ENCODE measurements at regions not wholly inside any gene's neighbourhood (a gene's known extent, or its start where the extent isn't known, plus 50 kb on each side); places are given as distances from the start of the nearest gene placed in this dataset. TPM values are rescaled to one million over a fixed set of nuclear protein-coding genes. Genes with fewer than 3 reads are reported as not detected.

DNA sequence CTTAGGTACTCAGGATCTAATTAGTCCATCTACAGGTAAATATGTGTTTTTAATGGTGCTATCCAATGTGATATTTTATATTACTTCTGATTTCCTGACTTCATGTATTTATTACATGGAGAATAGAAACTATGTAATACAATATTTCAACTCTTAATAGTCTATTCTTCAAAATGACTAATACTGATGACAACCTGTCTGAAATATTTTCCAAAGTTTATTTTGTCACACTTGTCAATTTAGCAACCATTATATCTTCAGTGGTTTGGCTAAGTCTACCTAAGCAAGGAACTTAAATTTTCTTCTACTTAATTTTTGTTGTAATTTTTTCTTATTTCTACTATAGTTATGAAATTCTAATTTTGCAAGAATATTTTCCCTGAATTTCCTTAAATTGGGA is 55.0 kb upstream of the CNTN5 start:
- TF ChIP-seq, protein P1, sequence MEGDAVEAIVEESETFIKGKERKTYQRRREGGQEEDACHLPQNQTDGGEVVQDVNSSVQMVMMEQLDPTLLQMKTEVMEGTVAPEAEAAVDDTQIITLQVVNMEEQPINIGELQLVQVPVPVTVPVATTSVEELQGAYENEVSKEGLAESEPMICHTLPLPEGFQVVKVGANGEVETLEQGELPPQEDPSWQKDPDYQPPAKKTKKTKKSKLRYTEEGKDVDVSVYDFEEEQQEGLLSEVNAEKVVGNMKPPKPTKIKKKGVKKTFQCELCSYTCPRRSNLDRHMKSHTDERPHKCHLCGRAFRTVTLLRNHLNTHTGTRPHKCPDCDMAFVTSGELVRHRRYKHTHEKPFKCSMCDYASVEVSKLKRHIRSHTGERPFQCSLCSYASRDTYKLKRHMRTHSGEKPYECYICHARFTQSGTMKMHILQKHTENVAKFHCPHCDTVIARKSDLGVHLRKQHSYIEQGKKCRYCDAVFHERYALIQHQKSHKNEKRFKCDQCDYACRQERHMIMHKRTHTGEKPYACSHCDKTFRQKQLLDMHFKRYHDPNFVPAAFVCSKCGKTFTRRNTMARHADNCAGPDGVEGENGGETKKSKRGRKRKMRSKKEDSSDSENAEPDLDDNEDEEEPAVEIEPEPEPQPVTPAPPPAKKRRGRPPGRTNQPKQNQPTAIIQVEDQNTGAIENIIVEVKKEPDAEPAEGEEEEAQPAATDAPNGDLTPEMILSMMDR (IDR thresholded peaks at IDR 0.05), result no peak
- no peak for TF ChIP-seq POLR2A (IDR thresholded peaks at IDR 0.05)
- no peak overlapping the region for H3K27ac ChIP-seq
- H3K4me3 ChIP-seq (replicated peaks in 1 of 3), result no peak overlapping the region
- H3K9me3 ChIP-seq, result no peaks in the 10 kb centered on the region
- H3K4me1 ChIP-seq, result no peaks in the 10 kb centered on the region
- no peaks in the 10 kb centered on the region for H3K27me3 ChIP-seq
- no peak for DNase-seq
- no peaks in the 10 kb centered on the region for H3K36me3 ChIP-seq
- intact Hi-C loops (cut with DNase I), result no loop called here

DNA sequence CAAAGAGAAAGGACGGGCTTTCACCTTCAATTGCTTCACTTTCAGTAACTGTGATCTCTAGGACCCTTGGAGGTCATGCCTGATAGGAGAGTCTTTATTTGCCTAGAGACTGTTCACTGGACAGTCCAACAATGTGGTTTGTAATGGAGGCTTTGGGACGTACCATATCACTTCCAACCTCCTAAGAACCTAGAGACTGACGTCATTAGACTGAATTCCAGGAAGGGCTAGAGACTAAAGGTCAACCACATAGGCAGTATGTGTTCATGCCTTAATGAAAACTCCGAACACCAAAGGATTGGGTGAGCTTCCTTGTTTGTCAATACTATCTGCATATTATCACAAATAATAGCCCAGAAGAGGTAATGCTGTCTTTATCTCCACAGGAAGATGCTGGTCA is 53.7 kb upstream of the CNTN5 start:
- no peak for TF ChIP-seq POLR2A (IDR thresholded peaks at IDR 0.05)
- TF ChIP-seq, protein P1 (IDR thresholded peaks at IDR 0.05), result no peak
- H3K4me1 ChIP-seq, result no peaks in the 10 kb centered on the region
- H3K9me3 ChIP-seq, result no peaks in the 10 kb centered on the region
- no peak overlapping the region for H3K27ac ChIP-seq
- no peak for DNase-seq
- intact Hi-C loops (cut with DNase I), result no loop called here
- H3K4me3 ChIP-seq (replicated peaks in 1 of 3), result no peak overlapping the region
- no peaks in the 10 kb centered on the region for H3K27me3 ChIP-seq
- no peaks in the 10 kb centered on the region for H3K36me3 ChIP-seq
- 88 to 90% methylated on average over 4 of the region's 4 CpGs for WGBS, 2 donors

Small RNA genes in the stretch of these regions (small RNA-seq; reads per million reads assigned to genes)
- gene AP003730.1, result not detected
- not detected for gene RNA5SP346
- gene RNA5SP347, result not detected
